HCT116 (cell line): ENCODE measurements at regions not wholly inside any gene's neighbourhood (a gene's known extent, or its start where the extent isn't known, plus 50 kb on each side); places are given as distances from the start of the nearest gene placed in this dataset.

Experiments
- CEBPB ChIP-seq: IDR thresholded peaks from 2 replicates; pipeline ENCODE4 v1.6.1; 2012; ENCODE audit warnings: low read depth
- EGR1 ChIP-seq: IDR thresholded peaks from 2 replicates; pipeline ENCODE4 v1.6.1; 2012; ENCODE audit warnings: low read depth
- EZH2 ChIP-seq: fragments of 200-600 bp; sonication (generic); IDR thresholded peaks from 2 replicates; pipeline ENCODE4 v1.6.1; 2017; ENCODE audit warnings: antibody characterized with exemption, mixed run types
- POLR2A ChIP-seq: IDR thresholded peaks from 2 replicates; pipeline ENCODE4 v1.7.0; 2011; ENCODE audit warnings: borderline replicate concordance; ENCODE audit not compliant: insufficient read depth, insufficient read length; ENCODE audit errors: extremely low read depth
- POLR2AphosphoS5 ChIP-seq: IDR thresholded peaks from 2 replicates; pipeline ENCODE4 v1.6.1; 2011; ENCODE audit warnings: mild to moderate bottlenecking, low read depth, low read length, moderate library complexity
- SP1 ChIP-seq: IDR thresholded peaks from 2 replicates; pipeline ENCODE4 v1.6.1; 2012; ENCODE audit warnings: low read depth
- YY1 ChIP-seq: IDR thresholded peaks from 2 replicates; pipeline ENCODE4 v1.6.1; 2011; ENCODE audit warnings: low read length, low read depth, moderate library complexity, mild to moderate bottlenecking; ENCODE audit not compliant: insufficient replicate concordance; ENCODE audit errors: extremely low read depth
- ZNF274 ChIP-seq: fragments of 200-500 bp; sonication (Bioruptor generic); IDR thresholded peaks from 2 replicates; pipeline ENCODE4 v1.6.1; 2014; ENCODE audit warnings: mild to moderate bottlenecking, low read depth, low read length, inconsistent platforms
- TF ChIP-seq, protein P1 (sequence below): IDR thresholded peaks from 2 replicates; pipeline ENCODE4 v1.6.1; 2012
- TF ChIP-seq, protein P2 (sequence below), 3 experiments: fragments of 200-600 bp in 1 of 3; sonication (generic) in 1 of 3; IDR thresholded peaks in 2 of 3; conservative IDR thresholded peaks in 1 of 3; 2 replicates each; pipeline ENCODE4 v1.5.1; 2012 to 2017; ENCODE audit warnings: low read depth in 2 of 3, low read length in 2 of 3, antibody characterized with exemption in 1 of 3, borderline replicate concordance in 1 of 3, control low read depth in 1 of 3, mild to moderate bottlenecking in 1 of 3, mixed read lengths in 1 of 3, mixed run types in 1 of 3, moderate library complexity in 1 of 3; ENCODE audit not compliant: insufficient read depth in 1 of 3
- TF ChIP-seq, protein P3 (sequence below): IDR thresholded peaks from 2 replicates; pipeline ENCODE4 v1.6.1; 2012; ENCODE audit warnings: low read depth

DNA sequence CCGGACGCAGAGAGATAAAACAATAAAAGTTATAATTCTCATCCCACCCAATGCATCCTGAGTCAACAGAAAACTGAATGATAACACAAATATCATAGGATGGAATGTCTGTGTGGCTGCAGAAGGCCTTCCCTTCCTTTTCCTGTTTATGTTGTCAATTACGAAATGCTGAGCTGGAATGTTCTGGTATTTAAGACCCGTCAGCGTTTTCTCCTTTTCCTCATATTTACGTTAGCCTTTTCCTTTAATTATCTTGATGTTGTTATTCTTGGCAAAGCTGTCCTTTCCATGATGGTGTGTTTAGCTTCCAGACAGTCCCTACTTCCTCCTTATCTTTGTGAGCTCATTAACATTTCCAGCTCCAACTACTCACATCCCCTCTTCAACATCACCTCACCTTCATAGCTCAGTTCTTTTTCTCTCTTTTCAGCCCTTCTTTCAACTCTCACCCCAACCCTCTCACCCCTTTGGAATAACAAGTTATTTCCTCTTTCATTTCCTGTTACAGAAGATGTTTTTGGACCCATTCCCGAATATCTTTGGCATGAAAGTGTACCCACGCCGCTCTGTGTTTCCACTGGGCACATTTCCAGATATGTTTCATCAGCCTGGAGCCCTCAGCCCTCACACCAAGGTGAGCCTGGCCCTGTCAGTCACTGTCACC is 221.6 kb downstream of the NR2F1-AS1 start:
- TF ChIP-seq SP1 (peak; percentile 89), POLR2A (no peak), YY1 (no peak), POLR2AphosphoS5 (peak; percentile 70), EGR1 (peak; percentile 23; the same call in 1 of the 2 replicates), CEBPB (peak; percentile 89), ZNF274 (no peak), EZH2 (no peak)
- TF ChIP-seq, protein P1, sequence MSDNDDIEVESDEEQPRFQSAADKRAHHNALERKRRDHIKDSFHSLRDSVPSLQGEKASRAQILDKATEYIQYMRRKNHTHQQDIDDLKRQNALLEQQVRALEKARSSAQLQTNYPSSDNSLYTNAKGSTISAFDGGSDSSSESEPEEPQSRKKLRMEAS: peak; percentile 78
- TF ChIP-seq, protein P2, sequence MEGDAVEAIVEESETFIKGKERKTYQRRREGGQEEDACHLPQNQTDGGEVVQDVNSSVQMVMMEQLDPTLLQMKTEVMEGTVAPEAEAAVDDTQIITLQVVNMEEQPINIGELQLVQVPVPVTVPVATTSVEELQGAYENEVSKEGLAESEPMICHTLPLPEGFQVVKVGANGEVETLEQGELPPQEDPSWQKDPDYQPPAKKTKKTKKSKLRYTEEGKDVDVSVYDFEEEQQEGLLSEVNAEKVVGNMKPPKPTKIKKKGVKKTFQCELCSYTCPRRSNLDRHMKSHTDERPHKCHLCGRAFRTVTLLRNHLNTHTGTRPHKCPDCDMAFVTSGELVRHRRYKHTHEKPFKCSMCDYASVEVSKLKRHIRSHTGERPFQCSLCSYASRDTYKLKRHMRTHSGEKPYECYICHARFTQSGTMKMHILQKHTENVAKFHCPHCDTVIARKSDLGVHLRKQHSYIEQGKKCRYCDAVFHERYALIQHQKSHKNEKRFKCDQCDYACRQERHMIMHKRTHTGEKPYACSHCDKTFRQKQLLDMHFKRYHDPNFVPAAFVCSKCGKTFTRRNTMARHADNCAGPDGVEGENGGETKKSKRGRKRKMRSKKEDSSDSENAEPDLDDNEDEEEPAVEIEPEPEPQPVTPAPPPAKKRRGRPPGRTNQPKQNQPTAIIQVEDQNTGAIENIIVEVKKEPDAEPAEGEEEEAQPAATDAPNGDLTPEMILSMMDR (IDR thresholded peaks at IDR 0.05 in 2 of 3, conservative IDR thresholded peaks at IDR 0.05 in 1 of 3; ENCODE audit: borderline replicate concordance in 1 of 3, insufficient read depth in 1 of 3, low read depth in 2 of 3, low read length in 2 of 3): no peak
- TF ChIP-seq, protein P3, sequence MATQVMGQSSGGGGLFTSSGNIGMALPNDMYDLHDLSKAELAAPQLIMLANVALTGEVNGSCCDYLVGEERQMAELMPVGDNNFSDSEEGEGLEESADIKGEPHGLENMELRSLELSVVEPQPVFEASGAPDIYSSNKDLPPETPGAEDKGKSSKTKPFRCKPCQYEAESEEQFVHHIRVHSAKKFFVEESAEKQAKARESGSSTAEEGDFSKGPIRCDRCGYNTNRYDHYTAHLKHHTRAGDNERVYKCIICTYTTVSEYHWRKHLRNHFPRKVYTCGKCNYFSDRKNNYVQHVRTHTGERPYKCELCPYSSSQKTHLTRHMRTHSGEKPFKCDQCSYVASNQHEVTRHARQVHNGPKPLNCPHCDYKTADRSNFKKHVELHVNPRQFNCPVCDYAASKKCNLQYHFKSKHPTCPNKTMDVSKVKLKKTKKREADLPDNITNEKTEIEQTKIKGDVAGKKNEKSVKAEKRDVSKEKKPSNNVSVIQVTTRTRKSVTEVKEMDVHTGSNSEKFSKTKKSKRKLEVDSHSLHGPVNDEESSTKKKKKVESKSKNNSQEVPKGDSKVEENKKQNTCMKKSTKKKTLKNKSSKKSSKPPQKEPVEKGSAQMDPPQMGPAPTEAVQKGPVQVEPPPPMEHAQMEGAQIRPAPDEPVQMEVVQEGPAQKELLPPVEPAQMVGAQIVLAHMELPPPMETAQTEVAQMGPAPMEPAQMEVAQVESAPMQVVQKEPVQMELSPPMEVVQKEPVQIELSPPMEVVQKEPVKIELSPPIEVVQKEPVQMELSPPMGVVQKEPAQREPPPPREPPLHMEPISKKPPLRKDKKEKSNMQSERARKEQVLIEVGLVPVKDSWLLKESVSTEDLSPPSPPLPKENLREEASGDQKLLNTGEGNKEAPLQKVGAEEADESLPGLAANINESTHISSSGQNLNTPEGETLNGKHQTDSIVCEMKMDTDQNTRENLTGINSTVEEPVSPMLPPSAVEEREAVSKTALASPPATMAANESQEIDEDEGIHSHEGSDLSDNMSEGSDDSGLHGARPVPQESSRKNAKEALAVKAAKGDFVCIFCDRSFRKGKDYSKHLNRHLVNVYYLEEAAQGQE: no peak
